ENCODE measurements at regions not wholly inside any gene's neighbourhood (a gene's known extent, or its start where the extent isn't known, plus 50 kb on each side); places are given as distances from the start of the nearest gene placed in this dataset.

DNA sequence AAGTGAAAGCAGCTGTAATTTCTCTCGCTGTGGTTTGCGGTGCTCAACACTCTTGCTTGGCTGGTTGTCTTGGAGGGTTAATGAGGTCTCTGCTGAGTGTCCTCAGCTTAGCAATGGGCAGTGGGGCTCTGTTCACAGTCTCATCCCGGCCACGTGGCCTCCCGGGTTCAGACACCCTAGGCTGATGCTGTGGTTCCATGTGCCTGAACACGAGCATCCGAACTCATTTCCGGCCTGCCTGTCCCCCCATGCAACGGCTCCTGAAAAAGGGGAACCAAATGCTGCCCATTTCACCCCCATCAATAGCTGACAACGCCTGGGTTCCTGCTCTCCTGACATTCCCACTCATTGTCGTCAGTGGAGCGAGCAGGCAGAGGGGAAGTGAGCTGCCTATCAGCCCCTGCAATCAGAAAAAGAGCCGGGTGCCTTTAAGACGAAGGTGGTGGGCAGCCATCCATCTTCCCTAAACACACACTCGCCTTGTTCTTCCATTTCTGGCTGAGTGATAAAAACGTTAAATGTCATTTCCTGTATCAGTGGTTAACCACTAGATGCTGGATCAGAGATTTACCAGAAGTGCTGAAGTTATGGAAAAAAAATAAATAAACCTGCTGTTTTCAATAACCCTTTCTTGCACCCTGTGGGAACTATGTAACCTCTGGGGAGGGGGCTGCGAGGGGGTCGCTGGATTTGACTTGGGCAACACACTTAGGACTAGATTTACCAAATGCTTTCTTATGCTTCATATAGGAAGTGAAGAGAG lies 60.3 kb upstream of the BCL2L14 start:
- H3K9me3 ChIP-seq (replicated peaks; ENCODE audit: control insufficient read depth, insufficient read depth, low read length) = no peaks in the 10 kb centered on the region
- H3K36me3 ChIP-seq (ENCODE audit: control insufficient read depth in 2 of 2, insufficient read depth in 2 of 2, low read length in 1 of 2) = no peaks in the 10 kb centered on the region
- WGBS (ENCODE audit: insufficient coverage, insufficient replicate concordance, low lambda C conversion rate, missing lambda C conversion rate) = under 1% methylated on average over 18 of the region's 18 CpGs
- intact Hi-C loops (cut with micrococcal nuclease; ENCODE audit: unreplicated experiment) = loop anchor here (1.0 to 5.0 kb wide), 10 partner anchors 15 to 442 kb away; no protein-coding TSS in a partner anchor
- H3K27me3 ChIP-seq (replicated peaks in 1 of 2; ENCODE audit: control insufficient read depth in 2 of 2, insufficient read depth in 2 of 2, low read length in 1 of 2) = no peaks in the 10 kb centered on the region
- no peaks in the 10 kb centered on the region for H4K20me1 ChIP-seq (ENCODE audit: control insufficient read depth, insufficient read depth)
- RAD21 ChIA-PET (ENCODE audit: unreplicated experiment) = interaction anchor here (0.5 to 5.0 kb wide), 37 partner anchors 12 to 465 kb away, joined by 3 to 98 read pairs (median 5); no protein-coding TSS in a partner anchor
- FAIRE-seq (no peak), DNase-seq (ENCODE audit: low read depth, low spot score) (peak; percentile 94), ATAC-seq (peak; percentile 78)
- peak overlapping the region; percentile 87 for H3K4me2 ChIP-seq (ENCODE audit: control insufficient read depth, insufficient read depth)
- H3K79me2 ChIP-seq (ENCODE audit: control insufficient read depth, insufficient read depth, low read length) = peaks cover 2% of the 10 kb centered on the region; the same call in 1 of the 2 replicates
- SMC1A ChIA-PET (ENCODE audit: uncharacterized antibody, unreplicated experiment) = interaction anchor here (0.8 to 5.5 kb wide), 42 partner anchors 11 to 726 kb away, joined by 3 to 70 read pairs (median 5); no protein-coding TSS in a partner anchor
- H3K4me1 ChIP-seq (ENCODE audit: control insufficient read depth, insufficient read depth, low read length) = peaks cover 60% of the 10 kb centered on the region
- no peak overlapping the region for H2AFZ ChIP-seq (ENCODE audit: control insufficient read depth, low read depth, low read length)
- in situ Hi-C loops (cut with MboI) = no loop called here
- peak overlapping the region; percentile 74 for H3K9ac ChIP-seq (ENCODE audit: control insufficient read depth, insufficient read depth, low read length)
- POLR2A ChIA-PET = interaction anchor here (1.0 to 4.7 kb wide), 5 partner anchors 17 to 230 kb away, joined by 3 to 33 read pairs (median 4); no protein-coding TSS in a partner anchor
- peak overlapping the region; percentile 90 for H3K27ac ChIP-seq (ENCODE audit: control insufficient read depth, insufficient read depth)
- BruUV-seq (replicated peaks) = no TSS peak
- CTCF ChIA-PET = interaction anchor here (1.0 to 5.0 kb wide), 22 partner anchors 12 to 441 kb away, joined by 3 to 79 read pairs (median 5); no protein-coding TSS in a partner anchor
- peak overlapping the region; percentile 42 for H3K4me3 ChIP-seq
- TF ChIP-seq ATF7 (IDR thresholded peaks at IDR 0.05; ENCODE audit: low read depth) = peak; percentile 84
- TF ChIP-seq ZBTB4 (CRISPR knock-in tag; IDR thresholded peaks at IDR 0.05) = no peak
- TF ChIP-seq CEBPZ (IDR thresholded peaks at IDR 0.05; ENCODE audit: low read depth, low read length) = no peak
- peak; percentile 98 for TF ChIP-seq RUNX3 (IDR thresholded peaks at IDR 0.05; ENCODE audit: low read length)
- TF ChIP-seq FOS (IDR thresholded peaks at IDR 0.05; ENCODE audit: borderline replicate concordance, extremely low read depth, insufficient read length) = no peak
- TF ChIP-seq PML (IDR thresholded peaks at IDR 0.05; ENCODE audit: low read length) = no peak
- no peak for TF ChIP-seq SMAD1 (IDR thresholded peaks at IDR 0.05; ENCODE audit: low read depth, partially characterized antibody)
- no peak for TF ChIP-seq CBX3 (IDR thresholded peaks at IDR 0.05; ENCODE audit: borderline replicate concordance, low read depth)
- peak; percentile 96 for TF ChIP-seq PAX5 (IDR thresholded peaks at IDR 0.05; ENCODE audit: borderline replicate concordance, low read depth, low read length)
- TF ChIP-seq, protein P1, sequence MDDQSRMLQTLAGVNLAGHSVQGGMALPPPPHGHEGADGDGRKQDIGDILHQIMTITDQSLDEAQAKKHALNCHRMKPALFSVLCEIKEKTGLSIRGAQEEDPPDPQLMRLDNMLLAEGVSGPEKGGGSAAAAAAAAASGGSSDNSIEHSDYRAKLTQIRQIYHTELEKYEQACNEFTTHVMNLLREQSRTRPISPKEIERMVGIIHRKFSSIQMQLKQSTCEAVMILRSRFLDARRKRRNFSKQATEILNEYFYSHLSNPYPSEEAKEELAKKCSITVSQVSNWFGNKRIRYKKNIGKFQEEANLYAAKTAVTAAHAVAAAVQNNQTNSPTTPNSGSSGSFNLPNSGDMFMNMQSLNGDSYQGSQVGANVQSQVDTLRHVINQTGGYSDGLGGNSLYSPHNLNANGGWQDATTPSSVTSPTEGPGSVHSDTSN (IDR thresholded peaks at IDR 0.05; ENCODE audit: insufficient replicate concordance, low read depth, low read length) = peak; percentile 32
- no peak for TF ChIP-seq JUND (IDR thresholded peaks at IDR 0.05; ENCODE audit: low read depth, low read length)
- no peak for TF ChIP-seq SREBF1 (IDR thresholded peaks at IDR 0.05; ENCODE audit: low read length)
- 0 out of 2 replicates have a peak, but pooled peaks have one; percentile 64 for TF ChIP-seq RCOR1 (conservative IDR thresholded peaks at IDR 0.05; ENCODE audit: low read depth, low read length)
- peak; percentile 94 for TF ChIP-seq GATAD2B (conservative IDR thresholded peaks at IDR 0.05; ENCODE audit: low read depth)
- no peak for TF ChIP-seq WRNIP1 (IDR thresholded peaks at IDR 0.05; ENCODE audit: borderline replicate concordance, low read depth, low read length)
- peak; percentile 100 for TF ChIP-seq IKZF1 (conservative IDR thresholded peaks at IDR 0.05)

Data from GM12878 (cell line).